SK-N-SH (cell line): ENCODE measurements at regions not wholly inside any gene's neighbourhood (a gene's known extent, or its start where the extent isn't known, plus 50 kb on each side); places are given as distances from the start of the nearest gene placed in this dataset.
A peak's percentile ranks its signal among the peaks of the same experiment; 100 is the strongest.

Source experiments
- CTCF ChIA-PET: fragments of 300-600, 350-600 bp; formaldehyde crosslinking; extraction: SDS; loops from one replicate; lab custom pipeline; 2021; lab: Yijun Ruan, JAX
- POLR2A ChIA-PET: fragments of 350-600 bp; sonication (Branson Sonifier 250); formaldehyde crosslinking; extraction: SDS; loops from one replicate; lab custom pipeline; 2020; ENCODE audit warnings: antibody characterized with exemption, inconsistent platforms; lab: Yijun Ruan, JAX
- DNase-seq: peaks from one replicate; pipeline ENCODE4 v3.0.0; 2012
- H2AFZ ChIP-seq: fragments of 200-600 bp; sonication (generic); 2 replicates; pipeline ENCODE4 v1.8.1; 2016; ENCODE audit warnings: antibody characterized with exemption, mild to moderate bottlenecking, low read depth
- H3F3A ChIP-seq: fragments of 200-600 bp; sonication (generic); replicated peaks from 2 replicates; pipeline ENCODE3; 2016; ENCODE audit warnings: antibody characterized with exemption, mild to moderate bottlenecking; ENCODE audit not compliant: insufficient read depth
- H3K27ac ChIP-seq, 2 experiments: fragments of 200-500 bp in 1 of 2; fragments of 200-600 bp in 1 of 2; sonication (Bioruptor generic) in 1 of 2; sonication (generic), shearing (Covaris generic) in 1 of 2; 2 replicates each; pipeline versions ENCODE4 v1.5.1 to v1.6.1; 2014 to 2016; ENCODE audit warnings: low read depth in 2 of 2, inconsistent platforms in 1 of 2, low read length in 1 of 2, mild to moderate bottlenecking in 1 of 2, mixed read lengths in 1 of 2
- H3K27me3 ChIP-seq: fragments of 200-600 bp; sonication (generic), shearing (Covaris generic); 2 replicates; pipeline ENCODE4 v1.6.1; 2016; ENCODE audit warnings: mixed run types; ENCODE audit not compliant: insufficient read depth
- H3K36me3 ChIP-seq, 2 experiments: fragments of 200-500 bp in 1 of 2; fragments of 200-600 bp in 1 of 2; sonication (Bioruptor generic) in 1 of 2; sonication (generic) in 1 of 2; replicated peaks in 1 of 2; 2 replicates each; pipeline versions ENCODE3 to v1.5.1; 2014 to 2016; ENCODE audit warnings: low read length in 1 of 2, mild to moderate bottlenecking in 1 of 2; ENCODE audit not compliant: insufficient read depth in 2 of 2, control insufficient read depth in 1 of 2
- H3K4me1 ChIP-seq, 2 experiments: fragments of 200-500 bp in 1 of 2; fragments of 200-600 bp in 1 of 2; sonication (Bioruptor generic) in 1 of 2; sonication (generic), shearing (Covaris generic) in 1 of 2; 2 replicates each; pipeline versions ENCODE4 v1.5.1 to v1.6.1; 2014 to 2016; ENCODE audit warnings: low read depth in 1 of 2, low read length in 1 of 2, mixed run types in 1 of 2; ENCODE audit not compliant: insufficient read depth in 2 of 2, control insufficient read depth in 1 of 2
- H3K4me2 ChIP-seq: fragments of 200-600 bp; sonication (generic), shearing (Covaris generic); 2 replicates; pipeline ENCODE4 v1.6.1; 2017; ENCODE audit warnings: mixed run types
- H3K4me3 ChIP-seq, 2 experiments: fragments of 200-500 bp in 1 of 2; fragments of 200-600 bp in 1 of 2; sonication (Bioruptor generic) in 1 of 2; sonication (generic), shearing (Covaris generic) in 1 of 2; 2 replicates each; pipeline versions ENCODE4 v1.5.1 to v1.8.1; 2014 to 2016; ENCODE audit warnings: low read depth in 2 of 2, inconsistent platforms in 1 of 2, low read length in 1 of 2, mild to moderate bottlenecking in 1 of 2, mixed read lengths in 1 of 2, moderate library complexity in 1 of 2
- H3K79me2 ChIP-seq: fragments of 200-600 bp; sonication (generic); 2 replicates; pipeline ENCODE4 v1.8.1; 2017; ENCODE audit warnings: mild to moderate bottlenecking; ENCODE audit not compliant: insufficient read depth
- H3K9ac ChIP-seq: fragments of 200-600 bp; sonication (generic); 2 replicates; pipeline ENCODE4 v1.6.1; 2017; ENCODE audit warnings: mixed run types
- H3K9me2 ChIP-seq: fragments of 200-600 bp; sonication (generic); 2 replicates; pipeline ENCODE4 v1.6.1; 2017; ENCODE audit warnings: mixed run types
- H3K9me3 ChIP-seq: fragments of 200-600 bp; sonication (generic); 2 replicates; pipeline ENCODE4 v1.6.1; 2017; ENCODE audit warnings: mixed run types, mild to moderate bottlenecking, moderate library complexity
- H4K20me1 ChIP-seq: fragments of 200-600 bp; sonication (generic); 2 replicates; pipeline ENCODE4 v1.6.1; 2017; ENCODE audit warnings: mild to moderate bottlenecking, mixed run types; ENCODE audit not compliant: insufficient read depth
- FOSL2 ChIP-seq: IDR thresholded peaks from 2 replicates; pipeline ENCODE4 v1.4.0; 2012; ENCODE audit warnings: low read depth, mild to moderate bottlenecking, moderate library complexity, borderline replicate concordance
- GABPA ChIP-seq: IDR thresholded peaks from 2 replicates; pipeline ENCODE4 v1.4.0; 2012; ENCODE audit warnings: low read depth, mild to moderate bottlenecking
- MEF2A ChIP-seq: IDR thresholded peaks from 2 replicates; pipeline ENCODE4 v1.4.0; 2012; ENCODE audit warnings: low read depth, borderline replicate concordance
- MXI1 ChIP-seq: IDR thresholded peaks from 2 replicates; pipeline ENCODE4 v1.6.1; 2012; ENCODE audit warnings: mild to moderate bottlenecking, low read depth, low read length, improper control_type of control experiment
- PBX3 ChIP-seq: IDR thresholded peaks from 2 replicates; pipeline ENCODE4; 2012
- RCOR1 ChIP-seq: fragments of 150-350 bp; IDR thresholded peaks from 2 replicates; pipeline ENCODE4 v1.6.1; 2017; ENCODE audit warnings: antibody characterized with exemption, low read length
- RFX5 ChIP-seq: IDR thresholded peaks from 2 replicates; pipeline ENCODE4 v1.6.1; 2012; ENCODE audit warnings: mild to moderate bottlenecking, improper control_type of control experiment, low read length
- RXRA ChIP-seq: IDR thresholded peaks from 2 replicates; pipeline ENCODE4 v1.4.0; 2012; ENCODE audit warnings: low read depth, mild to moderate bottlenecking, borderline replicate concordance
- SIN3A ChIP-seq: IDR thresholded peaks from 2 replicates; pipeline ENCODE4 v1.6.1; 2012; ENCODE audit warnings: low read depth, mild to moderate bottlenecking, low read length, moderate library complexity, borderline replicate concordance
- TCF12 ChIP-seq: IDR thresholded peaks from 2 replicates; pipeline ENCODE4 v1.4.0; 2012
- TEAD4 ChIP-seq: IDR thresholded peaks from 2 replicates; pipeline ENCODE4 v1.4.0; 2012; ENCODE audit warnings: mild to moderate bottlenecking, borderline replicate concordance; ENCODE audit not compliant: insufficient read depth
- USF2 ChIP-seq: fragments of 150-350 bp; IDR thresholded peaks from 2 replicates; pipeline ENCODE4 v1.6.1; 2017; ENCODE audit warnings: antibody characterized with exemption, low read length, low read depth, borderline replicate concordance
- WGBS: methylation state at CpG from one replicate; pipeline ENCODE4 v1.1.6; 2017; ENCODE audit warnings: low lambda C conversion rate; 5-methylcytosine and 5-hydroxymethylcytosine counted together
- TF ChIP-seq, protein P1 (sequence below): IDR thresholded peaks from 2 replicates; pipeline ENCODE4 v1.6.1; 2012; ENCODE audit warnings: mild to moderate bottlenecking, low read depth, low read length, moderate library complexity
- TF ChIP-seq, protein P2 (sequence below): IDR thresholded peaks from 2 replicates; pipeline ENCODE4 v1.4.0; 2012; ENCODE audit warnings: low read depth, borderline replicate concordance

DNA sequence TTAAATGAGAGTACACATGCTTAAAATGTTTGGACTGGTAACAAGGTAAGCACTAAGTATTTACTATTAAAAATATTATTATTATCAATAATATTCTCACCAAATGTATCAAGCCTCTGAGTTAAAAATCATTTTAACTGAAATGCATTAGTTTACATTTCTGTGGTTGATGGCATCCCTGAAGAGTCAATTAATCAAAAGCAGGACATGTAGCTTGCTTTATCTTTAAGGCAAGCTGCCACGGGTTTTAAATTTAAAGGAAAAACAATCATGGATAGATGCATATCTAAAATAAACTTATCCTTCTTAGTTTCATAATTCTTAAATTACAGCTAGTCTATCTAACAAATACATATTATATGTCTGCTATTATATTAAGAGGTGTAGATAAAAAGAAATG lies 584.8 kb upstream of the INTU start:
- Histone ChIP-seq H2AFZ (no peak overlapping the region), H3K9me3 (no peaks in the 10 kb centered on the region), H3K4me3 (no peak overlapping the region), H4K20me1 (no peaks in the 10 kb centered on the region), H3F3A (no peaks in the 10 kb centered on the region), H3K9me2 (no peaks in the 10 kb centered on the region), H3K27me3 (no peaks in the 10 kb centered on the region), H3K4me2 (no peak overlapping the region), H3K27ac (no peak overlapping the region), H3K79me2 (no peaks in the 10 kb centered on the region), H3K36me3 (no peaks in the 10 kb centered on the region), H3K4me1 (no peaks in the 10 kb centered on the region), H3K9ac (no peak overlapping the region)
- CTCF ChIA-PET = no interaction called here
- no peak for DNase-seq
- POLR2A ChIA-PET = no interaction called here
- TF ChIP-seq, protein P1, sequence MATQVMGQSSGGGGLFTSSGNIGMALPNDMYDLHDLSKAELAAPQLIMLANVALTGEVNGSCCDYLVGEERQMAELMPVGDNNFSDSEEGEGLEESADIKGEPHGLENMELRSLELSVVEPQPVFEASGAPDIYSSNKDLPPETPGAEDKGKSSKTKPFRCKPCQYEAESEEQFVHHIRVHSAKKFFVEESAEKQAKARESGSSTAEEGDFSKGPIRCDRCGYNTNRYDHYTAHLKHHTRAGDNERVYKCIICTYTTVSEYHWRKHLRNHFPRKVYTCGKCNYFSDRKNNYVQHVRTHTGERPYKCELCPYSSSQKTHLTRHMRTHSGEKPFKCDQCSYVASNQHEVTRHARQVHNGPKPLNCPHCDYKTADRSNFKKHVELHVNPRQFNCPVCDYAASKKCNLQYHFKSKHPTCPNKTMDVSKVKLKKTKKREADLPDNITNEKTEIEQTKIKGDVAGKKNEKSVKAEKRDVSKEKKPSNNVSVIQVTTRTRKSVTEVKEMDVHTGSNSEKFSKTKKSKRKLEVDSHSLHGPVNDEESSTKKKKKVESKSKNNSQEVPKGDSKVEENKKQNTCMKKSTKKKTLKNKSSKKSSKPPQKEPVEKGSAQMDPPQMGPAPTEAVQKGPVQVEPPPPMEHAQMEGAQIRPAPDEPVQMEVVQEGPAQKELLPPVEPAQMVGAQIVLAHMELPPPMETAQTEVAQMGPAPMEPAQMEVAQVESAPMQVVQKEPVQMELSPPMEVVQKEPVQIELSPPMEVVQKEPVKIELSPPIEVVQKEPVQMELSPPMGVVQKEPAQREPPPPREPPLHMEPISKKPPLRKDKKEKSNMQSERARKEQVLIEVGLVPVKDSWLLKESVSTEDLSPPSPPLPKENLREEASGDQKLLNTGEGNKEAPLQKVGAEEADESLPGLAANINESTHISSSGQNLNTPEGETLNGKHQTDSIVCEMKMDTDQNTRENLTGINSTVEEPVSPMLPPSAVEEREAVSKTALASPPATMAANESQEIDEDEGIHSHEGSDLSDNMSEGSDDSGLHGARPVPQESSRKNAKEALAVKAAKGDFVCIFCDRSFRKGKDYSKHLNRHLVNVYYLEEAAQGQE = no peak
- peak; percentile 45 for TF ChIP-seq PBX3
- peak; percentile 12; the same call in 1 of the 2 replicates for TF ChIP-seq TCF12
- WGBS = 18% methylated on average over 1 of the region's 1 CpG

DNA sequence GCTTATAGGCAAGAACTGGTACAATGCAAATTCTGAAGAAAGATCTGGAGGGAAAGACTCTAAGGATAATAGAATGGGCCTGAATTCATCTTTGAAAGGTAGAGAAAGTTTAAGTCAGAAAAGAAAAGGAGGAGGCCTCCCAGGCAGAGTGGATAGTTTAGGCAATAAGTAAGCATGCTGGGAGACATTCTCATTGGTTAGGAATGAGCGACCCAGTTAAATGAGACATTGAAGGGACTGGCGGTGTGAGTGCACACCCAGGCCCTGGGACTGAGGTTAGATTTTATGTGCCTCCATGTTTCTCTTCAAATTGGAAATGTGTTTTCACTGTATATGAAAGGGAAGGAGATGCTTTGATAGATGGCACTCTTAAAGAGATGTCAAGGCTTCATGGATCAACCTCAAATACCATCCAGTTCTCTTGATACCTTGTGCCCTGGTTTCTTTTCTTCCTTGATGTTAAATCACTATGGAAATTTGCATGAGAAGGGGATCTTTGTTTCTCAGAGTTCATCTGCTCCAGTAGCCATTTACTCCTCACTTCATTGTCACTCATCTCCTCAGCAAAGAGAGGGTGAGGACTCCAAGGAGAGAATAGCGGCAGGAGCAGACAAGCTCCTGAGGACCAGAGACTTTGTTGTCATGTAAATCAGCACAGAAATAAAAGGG lies 584.2 kb upstream of the INTU start:
- no peak overlapping the region for H2AFZ ChIP-seq

More for the DNA sequence above, 584.2 kb upstream of the INTU start:
- H3K4me2 ChIP-seq = no peak overlapping the region
- TF ChIP-seq SIN3A = no peak
- TF ChIP-seq MXI1 = no peak
- TF ChIP-seq RFX5 = no peak
- TF ChIP-seq FOSL2 = no peak
- no peak for TF ChIP-seq USF2
- TF ChIP-seq MEF2A = no peak
- TF ChIP-seq, protein P2, sequence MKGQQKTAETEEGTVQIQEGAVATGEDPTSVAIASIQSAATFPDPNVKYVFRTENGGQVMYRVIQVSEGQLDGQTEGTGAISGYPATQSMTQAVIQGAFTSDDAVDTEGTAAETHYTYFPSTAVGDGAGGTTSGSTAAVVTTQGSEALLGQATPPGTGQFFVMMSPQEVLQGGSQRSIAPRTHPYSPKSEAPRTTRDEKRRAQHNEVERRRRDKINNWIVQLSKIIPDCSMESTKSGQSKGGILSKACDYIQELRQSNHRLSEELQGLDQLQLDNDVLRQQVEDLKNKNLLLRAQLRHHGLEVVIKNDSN = no peak
- no peak for TF ChIP-seq RCOR1
- no peak for TF ChIP-seq GABPA
- no peak for TF ChIP-seq TEAD4
- TF ChIP-seq RXRA = no peak
- H3K79me2 ChIP-seq = no peaks in the 10 kb centered on the region
- no peak overlapping the region for H3K4me3 ChIP-seq
- 66% methylated on average over 3 of the region's 3 CpGs for WGBS
- no peaks in the 10 kb centered on the region for H3F3A ChIP-seq
- no peaks in the 10 kb centered on the region for H3K9me3 ChIP-seq
- H3K9ac ChIP-seq = no peak overlapping the region
- H3K27ac ChIP-seq = no peak overlapping the region
- H4K20me1 ChIP-seq = no peaks in the 10 kb centered on the region
- no peaks in the 10 kb centered on the region for H3K4me1 ChIP-seq
- no peaks in the 10 kb centered on the region for H3K36me3 ChIP-seq
- DNase-seq = no peak
- ChIA-PET POLR2A (no interaction called here), CTCF (interaction anchor here (0.8 kb wide), 1 partner anchor 12 kb away, joined by 3 read pairs; no protein-coding TSS in a partner anchor)
- no peaks in the 10 kb centered on the region for H3K9me2 ChIP-seq
- H3K27me3 ChIP-seq = no peaks in the 10 kb centered on the region
